ENCODE measurements at regions not wholly inside any gene's neighbourhood (a gene's known extent, or its start where the extent isn't known, plus 50 kb on each side); places are given as distances from the start of the nearest gene placed in this dataset.

DNA sequence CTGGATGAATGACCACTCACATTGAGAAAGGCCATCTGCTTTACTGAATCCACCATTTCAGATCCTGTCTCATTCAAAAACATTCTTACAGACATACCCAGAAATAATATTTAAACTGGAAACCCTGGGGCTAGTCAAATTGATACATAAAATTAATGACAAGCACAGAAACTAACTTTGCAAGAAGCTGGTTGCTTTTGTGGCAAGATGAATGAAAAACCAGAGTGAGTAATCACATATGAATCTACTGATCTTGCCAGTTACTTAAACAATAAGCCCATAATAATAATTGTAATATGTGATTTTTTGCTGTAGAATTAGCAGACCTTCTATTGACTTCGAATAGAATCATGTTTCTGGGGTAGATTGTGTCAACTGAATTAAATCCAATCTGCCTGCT lies 235.1 kb downstream of the PPARGC1A start:
- no peak for DNase-seq

DNA sequence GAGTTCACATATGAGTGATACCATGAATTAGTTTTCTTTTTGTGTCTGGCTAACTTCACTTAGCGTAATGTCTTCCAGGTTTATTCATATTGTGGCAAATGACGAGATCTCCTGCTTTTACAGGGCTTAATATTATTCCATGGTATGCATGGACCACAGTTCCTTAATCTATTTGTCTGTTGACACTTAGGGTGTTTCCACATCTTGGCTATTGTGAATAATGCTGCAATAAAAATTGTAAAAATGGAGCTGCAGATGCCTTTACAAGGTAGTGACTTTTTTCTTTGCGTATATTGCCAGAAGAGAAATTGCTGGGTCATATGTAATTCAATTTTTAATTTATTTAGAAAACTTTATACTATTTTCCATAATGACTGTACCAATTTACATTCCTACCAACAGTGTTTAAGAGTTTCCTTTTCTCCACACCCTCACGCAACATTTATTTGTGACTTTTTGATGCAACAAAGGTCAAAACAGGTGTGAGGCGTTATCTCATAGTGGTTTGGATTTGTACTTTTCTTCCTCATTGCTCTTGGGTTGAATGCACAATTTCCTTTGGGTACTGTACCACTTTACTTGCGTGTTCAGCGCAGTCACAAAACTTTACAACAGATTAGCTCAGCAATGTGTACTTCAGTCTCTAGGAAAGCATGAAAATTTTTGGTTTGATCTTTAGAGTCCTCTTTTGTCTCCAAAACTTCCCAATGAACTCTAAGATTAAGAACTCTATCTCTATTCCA lies 240.8 kb downstream of the PPARGC1A start:
- no peak for DNase-seq

DNA sequence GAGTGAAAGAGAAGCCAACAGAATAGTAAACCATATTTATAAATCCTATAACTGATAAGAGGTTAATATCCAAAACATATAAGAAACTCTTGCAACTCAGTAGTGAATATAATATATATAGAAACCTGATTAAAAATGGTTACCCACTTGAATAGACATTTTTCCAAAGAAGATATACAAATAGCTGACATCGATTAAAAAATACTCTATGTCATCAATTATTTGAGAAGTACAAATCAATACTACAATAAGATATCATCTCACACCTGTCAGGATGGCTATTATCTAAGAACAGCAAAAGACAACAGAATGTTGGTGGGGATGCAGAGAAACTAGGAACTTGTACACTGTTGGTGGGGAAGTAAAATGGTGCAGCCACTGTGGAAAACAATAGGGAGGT lies 254.4 kb downstream of the PPARGC1A start:
- no peak for DNase-seq

DNA sequence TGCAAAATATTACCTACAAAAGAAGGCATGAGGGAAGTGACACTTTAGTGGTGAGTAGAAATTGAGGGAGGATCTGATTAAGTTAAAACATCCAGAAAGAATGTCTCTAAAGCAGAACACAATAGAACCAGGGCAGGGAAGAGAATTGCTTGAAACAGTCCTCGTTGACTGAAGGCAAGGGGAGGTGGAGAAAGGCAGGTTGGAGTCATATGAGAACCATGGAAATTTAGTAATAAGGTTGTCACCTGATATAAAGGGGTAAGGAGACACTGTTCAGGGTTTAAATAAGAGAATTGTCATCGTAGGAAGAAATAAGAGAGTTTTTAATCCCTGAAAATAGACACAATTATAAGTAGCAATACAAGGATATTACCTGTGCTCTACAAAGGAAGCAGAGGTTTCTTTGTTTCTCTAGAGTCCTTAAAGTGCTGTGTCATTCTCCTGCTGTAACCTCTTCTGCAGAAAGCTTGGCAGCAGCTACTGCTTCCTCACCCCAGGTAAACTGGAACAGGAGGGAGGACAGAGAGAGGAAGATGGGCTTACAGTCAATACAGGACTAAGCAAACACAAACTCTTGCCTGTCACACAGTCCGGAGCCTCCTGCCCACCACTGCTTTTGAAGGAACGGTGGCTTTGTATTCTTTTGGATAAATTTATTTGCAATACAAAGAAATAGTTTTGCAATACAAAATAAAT lies 258.4 kb downstream of the PPARGC1A start:
- no peak for DNase-seq

DNA sequence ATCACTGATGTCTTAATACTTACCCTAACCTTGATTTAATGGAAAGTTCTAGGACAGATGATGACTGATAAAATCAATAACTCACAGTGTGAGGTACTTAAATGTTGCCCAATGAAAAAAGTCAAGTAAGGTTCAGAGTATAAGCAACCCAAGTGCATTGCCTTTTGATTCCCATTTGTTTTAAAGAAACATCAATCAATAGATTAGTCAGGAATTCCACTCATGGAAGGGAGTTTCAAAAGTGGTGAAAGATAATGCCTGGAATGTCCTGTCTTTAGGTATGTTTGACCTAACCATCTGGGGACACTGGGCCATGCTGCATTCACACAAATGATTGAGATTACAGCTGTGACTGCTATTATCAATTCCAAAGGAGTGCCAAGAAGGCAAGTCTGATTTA lies 259.7 kb downstream of the PPARGC1A start:
- no peak for DNase-seq

DNA sequence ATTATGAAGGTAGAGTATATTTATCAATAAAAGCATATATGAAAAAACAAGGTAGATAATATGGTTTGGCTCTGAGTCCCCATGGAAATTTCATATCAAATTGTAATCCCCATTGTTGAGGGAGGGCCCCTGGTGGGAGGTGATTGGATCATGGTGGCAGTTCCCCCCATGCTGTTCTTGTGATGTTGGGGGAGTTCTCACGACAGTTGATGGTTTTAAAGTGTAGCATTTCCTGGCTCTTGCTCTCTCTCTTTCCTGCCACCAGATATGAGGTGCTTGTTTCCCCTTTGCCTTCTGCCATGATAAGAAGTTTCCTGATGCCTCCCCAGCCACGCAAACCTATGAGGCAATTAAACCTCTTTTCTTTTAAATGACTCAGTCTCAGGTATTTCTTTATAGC lies 260.4 kb downstream of the PPARGC1A start:
- no peak for DNase-seq

DNA sequence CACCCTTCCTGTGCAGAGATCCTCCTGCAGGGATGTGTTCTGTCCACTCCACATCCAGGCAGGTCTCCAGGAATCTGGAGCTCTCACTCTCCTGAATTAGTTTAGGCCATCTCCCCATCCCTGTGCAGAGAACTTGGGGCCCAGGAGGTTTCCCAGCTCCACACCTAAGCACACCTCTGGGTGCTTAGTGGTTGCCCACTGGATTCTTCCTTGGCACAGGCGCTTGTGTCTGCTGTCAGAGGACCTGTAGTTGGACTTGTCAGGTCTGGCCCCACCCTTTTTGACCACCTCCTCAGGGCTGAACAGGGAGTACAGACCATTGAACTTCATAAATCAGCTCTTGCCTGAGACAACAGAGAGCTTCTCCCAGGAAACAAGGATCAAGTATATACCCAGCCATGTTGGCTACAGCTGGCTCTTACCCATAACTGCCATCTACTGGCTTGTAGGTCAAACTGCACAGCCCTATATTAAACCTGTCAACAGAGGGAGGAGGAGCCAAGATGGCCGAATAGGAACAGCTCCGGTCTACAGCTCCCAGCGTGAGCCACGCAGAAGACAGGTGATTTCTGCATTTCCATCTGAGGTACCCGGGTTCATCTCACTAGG lies 275.5 kb downstream of the PPARGC1A start:
- DNase-seq = peak; percentile 39

DNA sequence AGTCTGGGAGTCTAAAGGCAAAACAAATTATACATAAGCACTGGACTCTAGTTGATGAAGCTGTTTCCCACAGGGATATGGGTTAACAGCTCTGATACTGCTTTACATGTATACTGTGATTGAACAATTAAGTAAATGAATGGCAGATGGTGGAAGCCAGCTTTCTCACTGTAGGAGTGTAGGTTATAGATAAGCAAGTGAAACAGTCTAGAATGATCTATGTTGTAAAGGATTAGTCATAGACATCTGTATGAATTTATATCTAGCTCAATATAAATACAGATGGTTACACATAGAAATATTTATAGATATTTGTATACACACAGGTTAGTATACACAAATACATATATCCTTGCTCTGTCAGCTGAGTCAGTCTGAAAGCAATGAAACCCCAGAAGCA lies 276.1 kb downstream of the PPARGC1A start:
- no peak for DNase-seq

DNA sequence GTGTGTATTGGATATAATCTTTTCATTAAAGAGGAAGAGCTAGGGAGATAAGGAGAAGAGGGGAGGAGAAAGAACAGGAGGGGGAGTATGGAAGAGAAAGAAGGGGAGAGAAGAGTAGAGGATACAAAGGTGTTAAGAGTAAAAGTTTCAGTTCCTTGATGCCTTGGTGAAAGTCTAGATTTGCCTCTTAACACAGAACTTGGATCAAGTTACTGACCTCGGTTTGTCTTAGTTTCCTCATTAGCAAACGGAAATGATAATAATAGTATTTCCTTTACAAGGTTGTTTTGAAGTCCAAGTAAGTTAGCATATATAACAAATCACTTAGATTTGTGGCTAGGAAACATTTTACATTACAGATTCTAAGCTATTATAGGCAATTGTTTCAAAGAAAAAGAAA lies 287.1 kb downstream of the PPARGC1A start:
- no peak for DNase-seq

DNA sequence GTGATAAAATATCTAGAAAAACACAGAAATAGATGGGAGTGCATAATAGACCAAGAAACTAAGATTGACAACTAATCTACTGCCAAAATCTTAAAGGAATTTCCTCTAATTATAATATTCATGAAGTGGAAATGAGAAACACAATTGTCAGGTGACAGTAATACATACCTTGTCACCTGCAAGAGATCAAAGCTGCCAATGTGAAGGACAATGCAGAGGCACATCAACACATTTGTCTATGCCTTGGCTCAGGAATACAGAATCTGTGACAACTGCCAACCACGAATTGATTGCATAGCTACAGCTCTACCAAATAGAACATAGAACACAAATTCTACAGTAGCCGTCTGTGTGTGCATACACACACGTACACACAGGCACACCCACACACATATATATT lies 295.7 kb downstream of the PPARGC1A start:
- no peak for DNase-seq

DNA sequence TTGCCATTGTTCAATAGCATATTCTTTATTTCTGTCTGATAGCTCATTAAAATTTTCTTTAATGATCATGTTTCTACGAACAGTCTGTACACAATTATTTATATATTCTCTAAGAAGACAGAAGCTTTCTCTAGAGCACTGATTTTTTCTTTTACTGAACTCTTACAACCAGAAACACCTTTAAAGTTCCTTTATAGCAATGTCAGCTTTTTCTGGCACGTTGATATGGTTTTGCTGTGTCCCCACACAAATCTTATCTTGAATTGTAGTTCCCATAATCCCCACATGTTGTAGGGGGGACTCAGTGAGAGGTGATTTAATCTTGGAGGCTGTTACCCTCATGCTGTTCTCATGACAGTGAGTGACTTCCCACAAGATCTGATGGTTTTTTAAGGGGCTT lies 299.4 kb downstream of the PPARGC1A start:
- no peak for DNase-seq

DNA sequence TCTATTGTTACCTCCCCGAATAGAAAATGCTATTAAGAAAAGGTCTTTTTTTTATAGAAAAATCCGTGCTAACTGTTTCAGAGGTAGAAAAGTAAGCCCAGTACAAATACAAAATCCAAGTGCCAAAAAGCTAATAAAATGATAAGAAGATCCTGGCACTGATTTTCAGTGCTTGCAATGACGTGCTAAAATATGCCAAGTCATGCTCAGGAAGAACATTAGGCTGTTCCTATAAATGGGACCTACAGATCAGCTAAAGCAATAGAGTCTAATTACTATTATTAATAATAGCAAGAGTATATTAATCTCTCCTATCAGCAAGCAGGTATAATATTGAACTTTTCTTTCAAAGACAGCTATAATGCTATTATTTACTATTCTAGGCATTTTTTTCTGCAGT lies 305.8 kb downstream of the PPARGC1A start:
- DNase-seq = no peak

DNA sequence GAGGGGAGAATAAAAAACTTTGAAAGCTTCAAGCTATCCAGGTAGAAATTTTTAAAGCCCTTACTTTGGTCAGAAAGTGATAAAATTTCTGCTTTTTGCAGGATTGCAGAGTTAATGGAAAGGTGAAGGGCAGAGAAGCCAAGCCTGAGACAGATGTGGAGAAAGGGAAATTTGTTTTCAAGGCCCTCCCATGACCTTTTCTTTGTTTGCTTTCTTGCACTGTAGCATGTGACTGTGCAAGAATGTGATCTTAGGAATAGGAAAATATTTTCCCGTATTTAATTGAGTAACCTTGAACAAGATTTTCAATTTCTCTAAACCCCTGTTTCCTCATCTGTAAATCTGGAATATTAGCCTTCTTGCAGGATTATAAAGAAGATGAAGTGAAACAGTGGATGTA lies 307.2 kb downstream of the PPARGC1A start:
- DNase-seq = no peak

DNA sequence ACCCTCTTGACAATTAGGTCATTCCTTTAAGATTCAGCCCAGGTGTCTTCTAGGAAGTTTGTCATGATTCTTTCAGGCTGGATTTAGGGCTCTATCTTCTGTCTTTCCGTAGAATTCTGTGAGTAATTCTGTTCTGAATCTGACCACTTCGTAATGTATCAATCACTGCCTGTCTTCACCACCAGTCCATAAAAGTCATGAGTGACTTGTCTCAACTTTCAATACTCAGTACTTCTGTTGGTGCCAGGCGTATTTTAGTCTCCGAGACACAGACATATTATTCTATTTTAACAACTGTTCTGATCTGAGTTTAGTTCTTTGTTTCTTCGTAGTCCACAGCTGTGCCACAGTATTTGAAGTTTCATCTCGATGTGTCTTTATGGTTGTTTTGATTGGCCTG lies 310.7 kb downstream of the PPARGC1A start:
- no peak for DNase-seq

DNA sequence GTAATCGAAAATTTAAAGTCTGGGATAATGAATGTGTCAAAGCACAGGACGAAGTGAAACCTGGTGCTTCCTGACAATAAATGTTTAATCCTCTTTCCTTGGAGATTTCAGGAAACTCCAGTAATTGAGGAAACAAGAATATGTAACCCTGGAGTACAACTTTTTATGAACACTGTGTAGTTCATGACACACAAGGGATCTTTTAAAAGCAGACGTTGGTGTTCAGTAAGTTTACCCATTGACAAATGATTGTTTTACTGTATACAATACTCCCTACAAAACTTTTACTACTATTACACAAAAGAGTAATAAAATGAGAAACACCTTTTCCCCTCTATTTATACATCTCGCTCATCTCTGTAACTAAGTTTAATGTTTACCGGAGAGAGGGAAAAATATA lies 312.4 kb downstream of the PPARGC1A start:
- no peak for DNase-seq

DNA sequence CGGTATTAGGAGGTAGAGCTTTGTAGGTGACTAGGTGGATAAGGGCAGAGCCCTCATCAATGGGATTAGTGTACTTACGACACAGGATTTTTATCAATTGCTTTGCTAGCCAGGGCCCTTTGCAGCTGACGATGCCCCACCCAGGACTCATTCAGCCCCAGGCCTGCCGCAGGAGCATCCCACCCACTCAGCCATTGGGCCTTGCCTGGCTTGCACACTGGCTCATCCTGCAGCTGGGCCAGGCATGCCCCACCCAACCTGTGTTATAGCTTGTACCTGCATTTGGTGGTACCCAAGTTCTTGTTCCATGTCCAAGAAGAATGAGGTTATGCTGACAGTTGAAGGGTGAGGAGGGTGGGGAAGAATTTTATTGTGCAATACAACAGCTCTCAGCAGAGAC lies 317.5 kb downstream of the PPARGC1A start:
- no peak for DNase-seq

DNA sequence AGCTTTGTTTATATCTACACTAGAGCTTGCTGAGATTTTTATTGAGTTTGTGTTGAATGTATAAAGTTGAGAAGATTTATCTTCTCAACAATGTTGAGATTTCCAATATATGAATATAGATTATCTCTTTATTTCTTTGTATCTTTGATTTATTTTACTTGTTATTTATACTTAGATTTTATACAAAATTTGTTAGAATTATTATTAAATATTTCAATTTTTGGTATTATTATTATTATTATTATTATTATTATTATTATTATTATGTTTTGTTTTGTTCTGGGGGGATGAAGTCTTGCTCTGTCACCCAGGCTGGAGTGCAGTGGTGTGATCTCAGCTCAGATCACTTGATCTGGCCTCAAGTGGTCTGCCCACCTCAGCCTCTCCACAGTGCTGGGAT lies 322.5 kb downstream of the PPARGC1A start:
- DNase-seq = no peak

DNA sequence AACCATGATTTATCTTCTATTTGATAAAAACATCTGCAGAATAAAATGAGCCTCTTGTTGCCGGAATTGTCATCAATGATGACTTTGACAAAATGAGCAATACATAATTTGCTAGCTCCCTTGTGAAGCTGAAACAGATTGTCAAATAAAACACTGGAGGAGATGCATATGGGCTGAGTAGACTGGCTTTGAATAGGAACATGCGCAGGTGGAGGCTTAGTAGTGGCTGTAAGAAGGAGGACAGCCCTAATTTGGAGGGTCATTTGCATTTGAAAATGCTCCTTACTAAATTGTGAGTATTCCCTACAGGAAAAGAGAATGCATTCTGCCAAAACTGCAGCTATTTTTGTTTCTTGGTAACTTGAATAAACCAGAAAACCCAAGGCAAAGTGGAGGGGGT lies 329.1 kb downstream of the PPARGC1A start:
- DNase-seq = no peak

DNA sequence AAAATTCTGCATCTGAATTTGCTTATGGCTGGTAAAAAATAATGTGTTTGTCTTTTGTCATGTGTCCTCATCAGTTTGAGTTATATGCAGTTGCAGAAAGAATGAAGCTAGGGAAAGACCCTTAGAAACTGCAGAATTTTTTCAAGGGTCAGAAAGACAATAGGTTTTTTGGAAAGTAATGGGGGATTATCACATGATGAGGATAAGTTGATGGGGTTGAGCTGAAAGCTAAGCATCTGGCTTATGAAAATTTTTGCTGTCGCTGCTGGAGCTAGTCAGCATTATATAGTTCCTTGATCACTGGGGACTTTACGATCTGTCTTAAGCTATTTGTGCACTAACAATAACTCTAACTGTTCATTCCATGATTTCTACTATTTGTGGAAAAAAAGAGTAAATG lies 331.7 kb downstream of the PPARGC1A start:
- DNase-seq = no peak

DNA sequence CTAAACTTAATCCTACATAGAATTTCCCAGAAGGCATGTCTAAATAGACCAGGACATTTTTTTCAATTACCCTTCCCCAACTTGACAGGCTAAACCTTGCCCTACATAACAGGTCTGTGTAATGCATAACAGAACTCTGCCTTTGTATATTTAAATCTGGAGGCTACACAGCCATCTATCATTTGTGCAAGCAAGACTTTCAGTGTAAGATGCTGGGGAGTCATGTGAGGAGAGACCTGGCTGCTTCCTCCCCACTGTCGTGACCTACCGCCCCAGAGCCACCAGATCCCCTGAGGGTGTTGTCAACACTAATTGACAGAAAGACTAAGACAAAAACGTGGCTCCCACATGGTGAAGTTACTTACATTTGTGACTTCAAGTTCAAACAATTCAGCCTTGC lies 342.2 kb downstream of the PPARGC1A start:
- DNase-seq = no peak

DNA sequence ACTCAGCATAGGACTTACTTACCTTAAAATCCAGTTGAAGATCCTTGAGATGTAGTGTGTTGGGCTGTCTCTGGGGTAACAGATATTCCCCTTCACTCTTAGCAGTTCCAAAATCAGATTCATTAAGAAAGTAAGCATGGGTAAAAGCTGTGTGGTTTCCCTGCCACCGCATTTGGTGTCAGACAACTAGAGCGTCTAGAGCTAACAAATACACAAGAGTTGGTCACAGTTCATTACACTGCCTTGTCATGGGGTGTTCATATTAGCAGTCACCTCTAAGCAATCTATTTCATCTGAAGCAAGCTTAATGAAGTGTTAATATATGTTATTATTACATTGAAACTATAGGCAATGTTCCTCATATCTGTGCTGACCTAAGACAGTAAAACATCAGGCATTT lies 342.8 kb downstream of the PPARGC1A start:
- no peak for DNase-seq

DNA sequence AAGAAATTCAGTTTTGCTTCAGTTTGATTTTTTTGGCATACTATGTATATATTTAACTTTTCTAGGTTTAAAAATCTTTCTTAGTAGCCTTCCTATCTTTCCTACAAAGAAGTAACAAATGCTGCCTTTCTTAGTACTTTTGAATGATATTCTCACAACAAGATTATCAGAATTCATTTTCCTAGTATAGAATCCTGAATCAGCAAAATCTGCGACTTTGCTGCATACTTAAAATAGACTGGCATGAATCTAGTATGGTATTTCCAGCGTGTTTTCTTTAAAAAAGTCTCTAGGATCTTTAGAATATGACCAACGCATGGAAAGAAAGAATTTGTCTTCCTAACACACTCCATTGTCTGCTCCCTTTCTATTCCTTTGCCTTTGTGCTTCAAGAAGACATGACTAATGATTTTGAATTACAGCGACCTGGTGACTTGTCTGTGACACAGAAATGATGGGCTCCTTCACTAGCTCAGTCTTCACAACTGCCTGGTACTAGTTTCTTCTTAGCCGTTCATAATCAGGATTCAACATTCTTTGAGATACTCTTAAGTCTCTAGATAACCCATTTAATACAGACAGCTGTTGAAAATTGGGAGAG lies 349.8 kb downstream of the PPARGC1A start:
- DNase-seq = no peak

DNA sequence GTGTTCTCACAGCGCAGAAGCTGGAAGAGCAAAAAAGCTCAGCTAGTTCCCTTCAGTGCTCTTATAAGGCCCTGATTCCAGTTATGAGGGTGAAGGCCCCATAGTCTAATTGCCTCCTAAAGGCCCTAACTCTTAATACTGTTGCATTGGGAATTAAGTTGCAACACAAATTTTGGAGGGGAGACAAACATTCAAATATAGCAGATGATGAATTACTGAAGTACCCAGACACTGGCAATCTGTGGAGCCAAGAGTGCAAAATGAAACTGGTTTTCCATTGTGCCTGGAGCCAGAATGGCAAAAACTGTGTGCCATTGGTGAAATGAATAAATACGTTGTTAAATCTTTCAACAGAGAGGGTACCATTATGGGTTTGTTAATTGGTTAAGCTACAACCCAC lies 356.0 kb downstream of the PPARGC1A start:
- DNase-seq = no peak

DNA sequence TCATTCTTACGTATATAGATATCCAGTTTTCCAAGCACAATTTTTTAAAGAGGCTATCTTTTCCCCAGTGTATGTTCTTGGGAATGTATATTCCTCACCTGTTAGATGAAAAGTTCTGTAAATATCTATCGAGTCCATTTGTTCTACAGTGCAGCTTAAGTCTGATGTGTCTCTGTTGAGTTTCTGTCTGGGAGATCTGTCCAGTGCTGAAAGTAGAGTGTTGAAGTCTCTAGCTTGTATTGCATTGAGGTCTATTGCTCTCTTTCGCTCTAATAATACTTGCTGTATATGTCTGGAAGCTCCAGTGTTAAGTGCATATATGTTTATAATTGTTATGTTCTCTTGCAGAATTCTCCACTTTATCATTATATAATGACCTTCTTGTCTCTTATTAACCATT lies 373.1 kb downstream of the PPARGC1A start:
- no peak for DNase-seq
